H9 (cell line): ENCODE measurements at regions not wholly inside any gene's neighbourhood (a gene's known extent, or its start where the extent isn't known, plus 50 kb on each side); places are given as distances from the start of the nearest gene placed in this dataset.

Source experiments
- DNase-seq: peaks from one replicate; pipeline ENCODE4 v3.0.0-alpha.2; 2017
- H2AFZ ChIP-seq: one replicate; pipeline ENCODE4 v1.6.1; 2013; ENCODE audit warnings: mild to moderate bottlenecking, low read length, control low read depth, moderate library complexity
- H2AK5ac ChIP-seq: 2 replicates; pipeline ENCODE4 v1.6.1; 2013; ENCODE audit warnings: low read length, control low read depth, mixed read lengths; ENCODE audit not compliant: insufficient read length
- H2BK120ac ChIP-seq: one replicate; pipeline ENCODE4 v1.6.1; 2013; ENCODE audit warnings: low read depth, mild to moderate bottlenecking, low read length, control low read depth, inconsistent platforms; ENCODE audit not compliant: poor library complexity, severe bottlenecking
- H2BK12ac ChIP-seq: 2 replicates; pipeline ENCODE4 v1.6.1; 2013; ENCODE audit warnings: low read length, control low read depth, mixed read lengths, low read depth; ENCODE audit not compliant: insufficient read length
- H2BK15ac ChIP-seq: 2 replicates; pipeline ENCODE4 v1.6.1; 2013; ENCODE audit warnings: low read depth, low read length, control low read depth
- H2BK20ac ChIP-seq: one replicate; pipeline ENCODE4 v1.6.1; 2013; ENCODE audit warnings: low read depth, mild to moderate bottlenecking, low read length, control low read depth, inconsistent platforms; ENCODE audit not compliant: poor library complexity, severe bottlenecking
- H2BK5ac ChIP-seq: 2 replicates; pipeline ENCODE4 v1.6.1; 2013; ENCODE audit warnings: low read length, control low read depth, mixed read lengths; ENCODE audit not compliant: insufficient read length
- H3K14ac ChIP-seq: 2 replicates; pipeline ENCODE4 v1.6.1; 2013; ENCODE audit warnings: low read length, control low read depth; ENCODE audit not compliant: insufficient read depth
- H3K18ac ChIP-seq: 2 replicates; pipeline ENCODE4 v1.6.1; 2013; ENCODE audit warnings: low read depth, mild to moderate bottlenecking, mixed read lengths, low read length, control low read depth; ENCODE audit not compliant: insufficient read length
- H3K23ac ChIP-seq: 2 replicates; pipeline ENCODE4 v1.6.1; 2013; ENCODE audit warnings: low read length, control low read depth, mixed read lengths, low read depth; ENCODE audit not compliant: insufficient read length
- H3K23me2 ChIP-seq: 2 replicates; pipeline ENCODE4 v1.6.1; 2013; ENCODE audit warnings: low read depth, mild to moderate bottlenecking, mixed read lengths, low read length, control low read depth; ENCODE audit not compliant: insufficient read length, poor library complexity, severe bottlenecking
- H3K27ac ChIP-seq: 2 replicates; pipeline ENCODE4 v1.5.1; 2013; ENCODE audit warnings: low read length, control low read depth, mixed read lengths, low read depth; ENCODE audit not compliant: insufficient read length
- H3K27me3 ChIP-seq: 2 replicates; pipeline ENCODE4 v1.6.1; 2013; ENCODE audit warnings: low read length, control low read depth, inconsistent platforms; ENCODE audit not compliant: insufficient read depth
- H3K4ac ChIP-seq: 2 replicates; pipeline ENCODE4 v1.6.1; 2013; ENCODE audit warnings: low read depth, mild to moderate bottlenecking, control low read depth, inconsistent platforms, low read length, moderate library complexity
- H3K4me1 ChIP-seq: 2 replicates; pipeline ENCODE4 v1.6.1; 2013; ENCODE audit warnings: low read length, control low read depth, inconsistent platforms; ENCODE audit not compliant: insufficient read depth
- H3K4me2 ChIP-seq: 2 replicates; pipeline ENCODE4 v1.6.1; 2013; ENCODE audit warnings: low read length, control low read depth, mixed read lengths; ENCODE audit not compliant: insufficient read length, insufficient read depth
- H3K56ac ChIP-seq: 2 replicates; pipeline ENCODE4 v1.6.1; 2013; ENCODE audit warnings: low read depth, mild to moderate bottlenecking, mixed read lengths, low read length, control low read depth; ENCODE audit not compliant: insufficient read length
- H3K79me1 ChIP-seq: 2 replicates; pipeline ENCODE4 v1.6.1; 2013; ENCODE audit warnings: low read depth, mild to moderate bottlenecking, moderate library complexity, low read length, control low read depth, inconsistent platforms; ENCODE audit not compliant: insufficient read depth, poor library complexity, severe bottlenecking
- H3K79me2 ChIP-seq: 2 replicates; pipeline ENCODE4 v1.6.1; 2013; ENCODE audit warnings: low read length, control low read depth, inconsistent platforms; ENCODE audit not compliant: insufficient read depth
- H3K9ac ChIP-seq: 2 replicates; pipeline ENCODE4 v1.6.1; 2013; ENCODE audit warnings: low read length, control low read depth, mixed read lengths; ENCODE audit not compliant: insufficient read length; ENCODE audit errors: extremely low read depth
- H3K9me3 ChIP-seq: one replicate; pipeline ENCODE4 v1.6.1; 2013; ENCODE audit warnings: low read depth, low read length, inconsistent platforms; ENCODE audit not compliant: control insufficient read depth
- H3T11ph ChIP-seq: one replicate; pipeline ENCODE4 v1.6.1; 2013; ENCODE audit warnings: mild to moderate bottlenecking, low read length, control low read depth, inconsistent platforms
- H4K20me1 ChIP-seq: one replicate; pipeline ENCODE4 v1.6.1; 2013; ENCODE audit not compliant: control insufficient read depth, insufficient read length, insufficient read depth
- H4K5ac ChIP-seq: 2 replicates; pipeline ENCODE4 v1.6.1; 2013; ENCODE audit warnings: low read depth, mild to moderate bottlenecking, mixed read lengths, low read length, control low read depth; ENCODE audit not compliant: insufficient read length
- H4K8ac ChIP-seq: replicated peaks from 2 replicates; pipeline ENCODE4 v1.6.1; 2013; ENCODE audit warnings: low read length, control low read depth, mixed read lengths, low read depth; ENCODE audit not compliant: insufficient read length
- H4K91ac ChIP-seq: 2 replicates; pipeline ENCODE4 v1.6.1; 2013; ENCODE audit warnings: low read depth, mild to moderate bottlenecking, moderate library complexity, mixed read lengths, low read length, control low read depth; ENCODE audit not compliant: insufficient read length
- H3K27ac Mint-ChIP-seq, 3 experiments: 2 replicates in 2 of 3; 3 replicates in 1 of 3; pipeline ENCODE4 v1.8.0; 2020 to 2021; ENCODE audit warnings: mixed read lengths in 3 of 3, mild to moderate bottlenecking in 1 of 3, moderate library complexity in 1 of 3
- H3K27me3 Mint-ChIP-seq: 2 replicates; pipeline ENCODE4 v1.8.0; 2021; ENCODE audit warnings: low read depth, mild to moderate bottlenecking, moderate library complexity, mixed read lengths
- H3K36me3 Mint-ChIP-seq, 3 experiments: 2 replicates in 2 of 3; 3 replicates in 1 of 3; pipeline ENCODE4 v1.8.0; 2020 to 2021; ENCODE audit warnings: low read depth in 3 of 3, mixed read lengths in 3 of 3; ENCODE audit not compliant: insufficient read depth in 1 of 3
- H3K4me1 Mint-ChIP-seq, 2 experiments: 2 replicates each; pipeline ENCODE4 v1.8.0; 2020; ENCODE audit warnings: mixed read lengths in 2 of 2
- H3K4me3 Mint-ChIP-seq, 2 experiments: 2 replicates in 1 of 2; 3 replicates in 1 of 2; pipeline ENCODE4 v1.8.0; 2020 to 2021; ENCODE audit warnings: mild to moderate bottlenecking in 2 of 2, mixed read lengths in 2 of 2, moderate library complexity in 1 of 2
- H3K9me3 Mint-ChIP-seq, 2 experiments: 2 replicates in 1 of 2; 3 replicates in 1 of 2; pipeline ENCODE4 v1.8.0; 2020; ENCODE audit warnings: mild to moderate bottlenecking in 2 of 2, mixed read lengths in 2 of 2, moderate library complexity in 1 of 2
- WGBS: extraction: QIAGEN DNeasy Blood & Tissue Kit; methylation state at CpG from one replicate; pipeline ENCODE4 v1.1.7; 2013; ENCODE audit warnings: missing lambda C conversion rate, low lambda C conversion rate, mixed read lengths; ENCODE audit not compliant: insufficient read length; ENCODE audit errors: extremely low coverage; 5-methylcytosine and 5-hydroxymethylcytosine counted together
- TF ChIP-seq, protein P1 (sequence below): fragments of 200-600 bp; sonication (generic); conservative IDR thresholded peaks from 3 replicates; pipeline ENCODE4 v1.8.0; 2021; ENCODE audit warnings: antibody characterized with exemption, mild to moderate bottlenecking

DNA sequence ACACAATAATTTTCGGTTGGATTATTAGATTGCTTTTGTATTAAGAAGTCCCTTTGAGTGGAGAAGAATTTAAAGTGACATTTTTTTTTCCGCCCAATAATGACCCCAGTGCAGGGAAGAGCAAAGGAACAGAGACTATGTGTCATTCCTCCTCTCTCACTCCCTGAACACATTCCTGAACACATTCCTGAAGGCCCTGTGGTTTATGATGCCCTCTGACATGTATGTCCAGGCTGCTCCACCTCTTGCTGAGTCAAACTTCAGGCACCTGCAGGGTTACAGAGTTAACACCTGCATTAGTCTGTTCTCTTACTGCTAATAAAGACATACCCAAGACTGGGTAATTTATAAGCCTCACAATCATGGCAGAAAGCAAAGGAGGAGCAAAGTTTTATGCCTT, 704.0 kb upstream of the LRRN3 start:
- no peaks in the 10 kb centered on the region for H3K27me3 ChIP-seq
- H3K56ac ChIP-seq: no peak overlapping the region
- no peak overlapping the region for H2BK5ac ChIP-seq
- Mint-ChIP-seq H3K27me3 (peaks cover 1% of the 10 kb centered on the region; the same call in 1 of the 2 replicates), H3K4me1 (peaks cover 60 to 67% of the 10 kb centered on the region in 2 experiments), H3K4me3 (no peak overlapping the region), H3K36me3 (0 out of 7 replicates have a peak, but pooled peaks cover 0 to 2% (median 0%) of the 10 kb centered on the region in 3 experiments), H3K9me3 (no peaks in the 10 kb centered on the region), H3K27ac (no peak overlapping the region)
- H3K23me2 ChIP-seq: no peaks in the 10 kb centered on the region
- no peak overlapping the region for H3T11ph ChIP-seq
- H3K9me3 ChIP-seq: no peaks in the 10 kb centered on the region
- H3K79me2 ChIP-seq: no peaks in the 10 kb centered on the region
- no peak overlapping the region for H4K91ac ChIP-seq
- H2BK15ac ChIP-seq: no peak overlapping the region
- no CpG with 5 or more reads among the region's 2 CpGs for WGBS
- H4K5ac ChIP-seq: no peak overlapping the region
- no peak overlapping the region for H3K18ac ChIP-seq
- no peaks in the 10 kb centered on the region for H3K79me1 ChIP-seq
- H2AFZ ChIP-seq: no peak overlapping the region
- no peak for DNase-seq
- no peak overlapping the region for H2AK5ac ChIP-seq
- no peak overlapping the region for H2BK120ac ChIP-seq
- no peak overlapping the region for H3K4me2 ChIP-seq
- H3K23ac ChIP-seq: no peak overlapping the region
- no peaks in the 10 kb centered on the region; the same call in 1 of the 2 replicates for H3K4me1 ChIP-seq
- H3K27ac ChIP-seq: no peak overlapping the region
- TF ChIP-seq, protein P1, sequence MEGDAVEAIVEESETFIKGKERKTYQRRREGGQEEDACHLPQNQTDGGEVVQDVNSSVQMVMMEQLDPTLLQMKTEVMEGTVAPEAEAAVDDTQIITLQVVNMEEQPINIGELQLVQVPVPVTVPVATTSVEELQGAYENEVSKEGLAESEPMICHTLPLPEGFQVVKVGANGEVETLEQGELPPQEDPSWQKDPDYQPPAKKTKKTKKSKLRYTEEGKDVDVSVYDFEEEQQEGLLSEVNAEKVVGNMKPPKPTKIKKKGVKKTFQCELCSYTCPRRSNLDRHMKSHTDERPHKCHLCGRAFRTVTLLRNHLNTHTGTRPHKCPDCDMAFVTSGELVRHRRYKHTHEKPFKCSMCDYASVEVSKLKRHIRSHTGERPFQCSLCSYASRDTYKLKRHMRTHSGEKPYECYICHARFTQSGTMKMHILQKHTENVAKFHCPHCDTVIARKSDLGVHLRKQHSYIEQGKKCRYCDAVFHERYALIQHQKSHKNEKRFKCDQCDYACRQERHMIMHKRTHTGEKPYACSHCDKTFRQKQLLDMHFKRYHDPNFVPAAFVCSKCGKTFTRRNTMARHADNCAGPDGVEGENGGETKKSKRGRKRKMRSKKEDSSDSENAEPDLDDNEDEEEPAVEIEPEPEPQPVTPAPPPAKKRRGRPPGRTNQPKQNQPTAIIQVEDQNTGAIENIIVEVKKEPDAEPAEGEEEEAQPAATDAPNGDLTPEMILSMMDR: no peak
- no peak overlapping the region for H3K9ac ChIP-seq
- H3K14ac ChIP-seq: no peak overlapping the region
- H2BK20ac ChIP-seq: no peak overlapping the region
- no peaks in the 10 kb centered on the region for H4K20me1 ChIP-seq
- H3K4ac ChIP-seq: no peak overlapping the region
- H2BK12ac ChIP-seq: no peak overlapping the region
- no peak overlapping the region for H4K8ac ChIP-seq
